Activated B cell treated with CpG ODN at 0.5 μM for 24 hours (primary cell): ENCODE measurements at regions not wholly inside any gene's neighbourhood (a gene's known extent, or its start where the extent isn't known, plus 50 kb on each side); places are given as distances from the start of the nearest gene placed in this dataset.

Experiments
- ATAC-seq: fragments of 200-7000 bp; cut with Tn5 transposase; one replicate; pipeline ENCODE4 v1.10.0; 2021; ENCODE audit warnings: low read depth, mild to moderate bottlenecking, moderate library complexity
- CTCF ChIA-PET: fragments of 350-600 bp; sonication (Branson Sonifier 250); formaldehyde crosslinking; loops from one replicate; lab custom pipeline; 2021; ENCODE audit warnings: antibody characterized with exemption; lab: Charles Lee
- POLR2A ChIA-PET: fragments of 350-600 bp; sonication (Branson Sonifier 250); formaldehyde crosslinking; loops from one replicate; lab custom pipeline; 2021; ENCODE audit warnings: antibody characterized with exemption; lab: Charles Lee
- DNase-seq: peaks from one replicate; pipeline ENCODE4 v3.0.0; 2022
- H3K27ac Mint-ChIP-seq: one replicate; pipeline ENCODE4 v1.8.0; 2020; ENCODE audit warnings: mixed read lengths
- H3K27me3 Mint-ChIP-seq: one replicate; pipeline ENCODE4 v1.8.0; 2021; ENCODE audit warnings: mixed read lengths
- H3K36me3 Mint-ChIP-seq: one replicate; pipeline ENCODE4 v1.8.0; 2021; ENCODE audit warnings: low read depth, mixed read lengths
- H3K4me1 Mint-ChIP-seq: one replicate; pipeline ENCODE4 v1.8.0; 2021; ENCODE audit warnings: mixed read lengths
- H3K4me3 Mint-ChIP-seq: one replicate; pipeline ENCODE4 v1.8.0; 2020; ENCODE audit warnings: mild to moderate bottlenecking, mixed read lengths
- H3K9me3 Mint-ChIP-seq: one replicate; pipeline ENCODE4 v1.8.0; 2020; ENCODE audit warnings: mixed read lengths
- CTCF ChIP-seq: fragments of 200-600 bp; IDR thresholded peaks from one replicate; pipeline ENCODE4 v1.8.0; 2022; ENCODE audit warnings: antibody characterized with exemption, mild to moderate bottlenecking
- intact Hi-C: fragments of 100-400 bp; cut with micrococcal nuclease; formaldehyde crosslinking; loops from one replicate; pipeline ENCODE4 v1.15.1; 2024

- Mint-ChIP-seq H3K4me1 (peaks cover 8% of the 10 kb centered on the region), H3K4me3 (no peak overlapping the region), H3K36me3 (no peaks in the 10 kb centered on the region), H3K9me3 (no peaks in the 10 kb centered on the region), H3K27me3 (no peaks in the 10 kb centered on the region), H3K27ac (no peak overlapping the region)
- ChIA-PET POLR2A (no interaction called here), CTCF (no interaction called here)
- intact Hi-C loops = no loop called here
- no peak for ATAC-seq
- no peak for TF ChIP-seq CTCF
- DNase-seq = no peak
These were observed 101.2 kb upstream of the SLC4A7 start for GRCh38 chr3:27585429-27585828.

DNA sequence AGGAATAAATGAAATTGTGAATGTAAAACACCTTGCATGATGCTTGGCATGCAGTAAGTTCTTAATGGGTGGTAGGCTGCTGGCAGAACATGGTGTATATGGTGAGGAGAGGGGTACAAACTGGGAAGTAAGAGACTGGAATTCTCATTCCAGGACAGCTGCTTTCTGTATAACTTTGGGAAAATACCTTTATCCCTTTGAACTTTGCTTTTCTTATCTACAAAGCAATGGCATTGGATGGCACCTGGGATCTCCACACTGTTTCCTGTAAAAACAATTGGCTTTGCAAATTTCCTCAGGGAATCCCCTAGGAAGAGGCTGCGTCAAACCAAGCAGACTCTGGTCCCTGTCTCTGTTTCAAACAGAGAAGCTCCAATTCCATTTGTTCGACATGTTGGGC lies 100.7 kb upstream of the SLC4A7 start:
- no peak overlapping the region for H3K27ac Mint-ChIP-seq
- H3K27me3 Mint-ChIP-seq = no peaks in the 10 kb centered on the region
- DNase-seq (no peak), ATAC-seq (no peak)
- H3K4me3 Mint-ChIP-seq = no peak overlapping the region
- intact Hi-C loops = no loop called here
- H3K36me3 Mint-ChIP-seq = no peaks in the 10 kb centered on the region
- no peak for TF ChIP-seq CTCF
- ChIA-PET POLR2A (no interaction called here), CTCF (no interaction called here)
- no peaks in the 10 kb centered on the region for H3K9me3 Mint-ChIP-seq
- H3K4me1 Mint-ChIP-seq = peaks cover 2% of the 10 kb centered on the region

DNA sequence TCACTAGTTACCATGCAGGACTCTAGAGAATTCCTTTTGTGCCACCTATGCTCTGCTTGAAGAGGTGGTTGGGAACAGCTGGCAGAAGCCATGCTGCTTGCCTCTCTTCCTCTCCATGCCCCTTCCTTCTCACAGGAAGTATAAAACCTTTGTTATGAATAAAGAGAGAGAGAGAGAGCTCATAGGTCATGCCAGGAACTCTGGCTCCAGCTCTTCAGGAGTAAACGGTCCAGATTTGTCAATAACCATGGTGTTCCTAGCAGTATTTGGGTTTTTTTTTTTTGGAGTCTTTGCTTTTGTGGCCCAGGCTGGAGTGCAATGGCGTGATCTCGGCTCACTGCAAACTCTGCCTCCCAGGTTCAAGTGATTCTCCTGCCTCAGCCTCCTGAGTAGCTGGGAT lies 97.7 kb upstream of the SLC4A7 start:
- DNase-seq (no peak), ATAC-seq (no peak)
- H3K36me3 Mint-ChIP-seq = no peaks in the 10 kb centered on the region
- intact Hi-C loops = no loop called here
- H3K27me3 Mint-ChIP-seq = no peaks in the 10 kb centered on the region
- H3K27ac Mint-ChIP-seq = no peak overlapping the region
- ChIA-PET CTCF (no interaction called here), POLR2A (no interaction called here)
- no peaks in the 10 kb centered on the region for H3K4me1 Mint-ChIP-seq
- H3K4me3 Mint-ChIP-seq = no peak overlapping the region
- no peak for TF ChIP-seq CTCF
- no peaks in the 10 kb centered on the region for H3K9me3 Mint-ChIP-seq

DNA sequence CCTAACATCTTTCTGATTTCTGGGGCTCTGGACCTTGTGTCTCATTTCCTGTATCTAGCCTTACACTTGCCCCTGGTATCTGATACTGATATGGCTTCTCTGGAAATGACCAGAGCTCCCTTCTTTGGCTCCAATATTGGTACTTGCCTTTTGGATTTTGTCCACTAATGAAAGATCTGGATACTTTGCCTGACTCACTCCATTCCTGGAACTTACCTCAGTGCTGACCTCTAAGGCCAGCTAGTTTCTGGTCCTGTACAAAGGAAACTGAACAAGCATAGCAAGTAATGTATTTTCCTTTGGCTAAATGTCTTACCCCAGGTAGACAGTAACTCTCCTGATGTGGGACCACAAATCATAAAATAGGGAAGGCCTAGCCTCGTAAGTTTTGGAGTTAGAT lies 93.8 kb upstream of the SLC4A7 start:
- POLR2A ChIA-PET = no interaction called here
- no peaks in the 10 kb centered on the region for H3K36me3 Mint-ChIP-seq
- no peak for ATAC-seq
- no peaks in the 10 kb centered on the region for H3K27me3 Mint-ChIP-seq
- H3K4me3 Mint-ChIP-seq = no peak overlapping the region
- no peak overlapping the region for H3K27ac Mint-ChIP-seq
- CTCF ChIA-PET = no interaction called here
- intact Hi-C loops = no loop called here
- no peak for DNase-seq
- TF ChIP-seq CTCF = no peak
- no peaks in the 10 kb centered on the region for H3K9me3 Mint-ChIP-seq
- no peaks in the 10 kb centered on the region for H3K4me1 Mint-ChIP-seq

GRCh38 chr3:27577504-27577903 lies 93.3 kb upstream of the SLC4A7 start:
- DNase-seq (no peak), ATAC-seq (no peak)
- Mint-ChIP-seq H3K4me1 (no peaks in the 10 kb centered on the region), H3K27me3 (no peaks in the 10 kb centered on the region), H3K27ac (no peak overlapping the region), H3K4me3 (no peak overlapping the region), H3K9me3 (no peaks in the 10 kb centered on the region), H3K36me3 (no peaks in the 10 kb centered on the region)
- ChIA-PET POLR2A (no interaction called here), CTCF (no interaction called here)
- no peak for TF ChIP-seq CTCF
- intact Hi-C loops = no loop called here
